GM10248 (cell line): ENCODE measurements at regions not wholly inside any gene's neighbourhood (a gene's known extent, or its start where the extent isn't known, plus 50 kb on each side); places are given as distances from the start of the nearest gene placed in this dataset.

Source experiments
- CTCF ChIA-PET: fragments of 300-600 bp; sonication (Branson Sonifier 250); formaldehyde crosslinking; extraction: SDS; loops from one replicate; lab custom pipeline; 2021; ENCODE audit warnings: antibody characterized with exemption; lab: Yijun Ruan, JAX
- POLR2A ChIA-PET: fragments of 350-650 bp; sonication (Branson Sonifier 250); formaldehyde crosslinking; extraction: SDS; loops from one replicate; lab custom pipeline; 2020; ENCODE audit warnings: antibody characterized with exemption; lab: Yijun Ruan, JAX
- DNase-seq: peaks from one replicate; pipeline ENCODE4 v3.0.0; 2012; ENCODE audit errors: extremely low spot score
- CTCF ChIP-seq: IDR thresholded peaks from 2 replicates; pipeline ENCODE4 v1.5.1; 2012; ENCODE audit warnings: mild to moderate bottlenecking, low read depth; ENCODE audit errors: extremely low read depth, missing control alignments, control extremely low read depth

- CTCF ChIA-PET: interaction anchor here (1.2 to 1.5 kb wide), 2 partner anchors 15 to 68 kb away, joined by 3 to 5 read pairs; no protein-coding TSS in a partner anchor
- no peak for DNase-seq
- TF ChIP-seq CTCF: no peak
- POLR2A ChIA-PET: no interaction called here
These were observed 228.0 kb downstream of the RDH14 start for GRCh38 chr2:18332477-18332876.

GRCh38 chr2:18325118-18325517 is 235.3 kb downstream of the RDH14 start:
- POLR2A ChIA-PET: no interaction called here

GRCh38 chr2:18319987-18320386 is 240.5 kb downstream of the RDH14 start:
- no peak for TF ChIP-seq CTCF
- POLR2A ChIA-PET: no interaction called here
- CTCF ChIA-PET: interaction anchor here (0.9 to 1.3 kb wide), 2 partner anchors 9 to 23 kb away, joined by 3 read pairs; no protein-coding TSS in a partner anchor
- DNase-seq: no peak

More at GRCh38 chr2:18325118-18325517, 235.3 kb downstream of the RDH14 start:
- no peak for TF ChIP-seq CTCF
- CTCF ChIA-PET: no interaction called here
- DNase-seq: no peak

GRCh38 chr2:18317017-18317416 is 243.4 kb downstream of the RDH14 start:
- ChIA-PET POLR2A (no interaction called here), CTCF (interaction anchor here (1.2 to 2.0 kb wide), 2 partner anchors 11 to 15 kb away, joined by 4 to 5 read pairs; no protein-coding TSS in a partner anchor)
- no peak for TF ChIP-seq CTCF
- DNase-seq: no peak

- DNase-seq: no peak
- CTCF ChIA-PET: interaction anchor here (1.7 kb wide), 1 partner anchor 9 kb away, joined by 4 read pairs; no protein-coding TSS in a partner anchor
These were observed 247.6 kb downstream of the RDH14 start for GRCh38 chr2:18312818-18313217.

GRCh38 chr2:18311420-18312195 is 248.8 kb downstream of the RDH14 start:
- CTCF ChIA-PET: interaction anchor here (0.8 kb wide), 1 partner anchor 43 kb away, joined by 3 read pairs; no protein-coding TSS in a partner anchor
- POLR2A ChIA-PET: no interaction called here
- no peak for DNase-seq
- TF ChIP-seq CTCF: no peak

More at GRCh38 chr2:18312818-18313217, 247.6 kb downstream of the RDH14 start:
- POLR2A ChIA-PET: no interaction called here
- TF ChIP-seq CTCF: no peak
